T47D (cell line): ENCODE measurements at regions not wholly inside any gene's neighbourhood (a gene's known extent, or its start where the extent isn't known, plus 50 kb on each side); places are given as distances from the start of the nearest gene placed in this dataset.
"Not testable (repeated sequence)": the region's sequence is repeated elsewhere in the genome, so short reads cannot be mapped to it uniquely, and the experiment has no call there.

Experiments
- DNase-seq, 2 experiments: peaks; one replicate each; pipeline versions ENCODE4 v3.0.0 to v3.0.0-alpha.2; 2011 to 2012; ENCODE audit warnings: low read depth in 1 of 2, low spot score in 1 of 2
- JUND ChIP-seq: IDR thresholded peaks from 2 replicates; pipeline ENCODE4 v1.6.1; 2012; ENCODE audit warnings: low read depth
- in situ Hi-C: cut with HindIII; loops from 2 replicates; pipeline ENCODE4 v1.10.0; 2016; ENCODE audit warnings: low sequenced_read_pairs, low pct_unique_long_range_greater_than_20kb

DNA sequence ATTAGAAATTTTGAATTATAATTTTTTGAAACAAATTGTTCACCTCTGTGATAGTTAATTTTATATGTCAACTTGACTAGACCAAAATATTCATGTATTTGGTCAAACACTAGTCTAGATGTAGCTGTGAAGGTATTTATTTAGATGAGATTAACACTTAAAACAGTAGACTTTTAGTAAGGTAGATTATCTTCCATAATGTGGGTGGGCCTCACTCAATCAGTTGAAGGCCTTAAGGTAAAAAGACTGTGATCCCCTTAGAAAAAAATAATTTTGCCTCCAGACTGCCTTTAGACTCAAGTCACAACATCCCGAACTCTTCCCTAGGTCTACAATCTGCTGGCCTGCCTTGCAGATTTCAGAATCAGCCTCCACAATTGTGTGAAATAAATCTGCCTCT is 177.3 kb upstream of the PABPC5 start:
- in situ Hi-C loops = no loop called here
- TF ChIP-seq JUND = no peak
- DNase-seq = no peak

GRCh38 chrX:91279479-91279878 is 155.2 kb upstream of the PABPC5 start:
- no peak for DNase-seq
- TF ChIP-seq JUND = no peak
- in situ Hi-C loops = no loop called here

- no peak for DNase-seq
- TF ChIP-seq JUND = no peak
- in situ Hi-C loops = no loop called here
Observed at GRCh38 chrX:91311969-91312368, 122.7 kb upstream of the PABPC5 start.

GRCh38 chrX:91318870-91319269 is 115.8 kb upstream of the PABPC5 start:
- DNase-seq, in situ Hi-C loops: not testable (repeated sequence)

DNA sequence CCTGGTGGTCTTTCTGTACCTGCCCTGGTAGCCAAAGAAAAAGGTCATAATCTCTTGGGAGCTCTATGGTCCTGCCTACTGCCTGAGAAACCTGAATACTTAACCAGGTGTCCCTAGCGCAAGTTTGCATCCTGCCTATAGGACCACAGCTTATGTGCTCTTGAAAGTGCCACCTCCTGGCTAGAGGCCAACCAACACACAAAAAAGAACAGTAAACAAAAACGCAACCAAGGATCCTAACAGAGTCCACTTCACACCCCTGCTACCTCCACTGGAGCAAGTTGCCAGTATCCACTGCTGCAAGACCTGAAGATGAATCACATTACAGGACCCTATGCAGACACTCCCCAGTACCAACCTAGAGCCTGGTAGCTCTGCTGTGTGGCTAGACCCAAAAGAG is 103.2 kb upstream of the PABPC5 start:
- in situ Hi-C loops = no loop called here
- DNase-seq = peak in 1 of 2 experiments; percentile 55
- TF ChIP-seq JUND = no peak
